Ascending aorta (tissue), 2 donors: ENCODE measurements at regions not wholly inside any gene's neighbourhood (a gene's known extent, or its start where the extent isn't known, plus 50 kb on each side); places are given as distances from the start of the nearest gene placed in this dataset.

Experiments
- DNase-seq, 2 donors: peaks; one replicate each; pipeline ENCODE4 v3.0.0-alpha.2; 2019; ENCODE audit warnings: low spot score in 2 of 2
- H3K27ac ChIP-seq, 2 donors: fragments of 200-600 bp; sonication (generic); one replicate each; pipeline ENCODE4 v1.5.1; 2016 to 2017; ENCODE audit warnings: mild to moderate bottlenecking in 1 of 2
- H3K27me3 ChIP-seq: fragments of 200-600 bp; sonication (generic); one replicate; pipeline ENCODE4 v1.5.1; 2017
- H3K36me3 ChIP-seq, 2 donors: fragments of 200-600 bp; sonication (generic); one replicate each; pipeline ENCODE4 v1.5.1; 2016
- H3K4me1 ChIP-seq, 2 donors: fragments of 200-600 bp; sonication (generic); one replicate each; pipeline ENCODE4 v1.5.1; 2016 to 2017; ENCODE audit warnings: mild to moderate bottlenecking in 1 of 2
- H3K4me3 ChIP-seq, 2 donors: fragments of 200-600 bp; sonication (generic); one replicate each; pipeline ENCODE4 v1.5.1; 2016 to 2017; ENCODE audit warnings: mild to moderate bottlenecking in 1 of 2
- H3K9me3 ChIP-seq, 2 donors: fragments of 200-600 bp; sonication (generic); one replicate each; pipeline ENCODE4 v1.5.1; 2016
- intact Hi-C: fragments of 100-400 bp; cut with DNase I; formaldehyde crosslinking; loops from one replicate; pipeline ENCODE4 v1.15.1; 2023
- TF ChIP-seq, protein P1 (sequence below), 3 experiments: fragments of 200-600 bp in 2 of 3; fragments of 450-650 bp in 1 of 3; sonication (generic) in 2 of 3; IDR thresholded peaks; one replicate each; pipeline ENCODE4 v1.5.1; 2016 to 2019; ENCODE audit warnings: antibody characterized with exemption in 3 of 3, mild to moderate bottlenecking in 1 of 3, moderate library complexity in 1 of 3

DNA sequence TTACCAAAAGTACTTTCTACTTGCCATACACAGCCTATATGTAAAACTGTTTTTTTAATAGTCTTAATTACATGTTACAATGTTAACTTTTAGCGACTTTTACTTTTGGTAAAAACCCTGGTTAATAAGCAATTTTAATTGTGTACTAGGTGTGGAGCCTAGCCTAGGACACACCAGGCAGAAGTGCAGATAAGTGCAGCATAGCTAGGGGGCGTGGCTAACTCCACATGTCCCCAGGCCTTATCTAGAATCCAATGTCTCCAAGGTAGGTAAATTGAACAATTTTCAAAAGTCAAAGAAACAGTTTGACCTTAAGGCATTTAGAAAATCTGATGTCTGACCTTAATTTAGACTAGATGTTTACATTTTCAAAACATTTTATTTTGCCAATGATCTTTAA is 858.7 kb downstream of the CCSER2 start:
- TF ChIP-seq, protein P1, sequence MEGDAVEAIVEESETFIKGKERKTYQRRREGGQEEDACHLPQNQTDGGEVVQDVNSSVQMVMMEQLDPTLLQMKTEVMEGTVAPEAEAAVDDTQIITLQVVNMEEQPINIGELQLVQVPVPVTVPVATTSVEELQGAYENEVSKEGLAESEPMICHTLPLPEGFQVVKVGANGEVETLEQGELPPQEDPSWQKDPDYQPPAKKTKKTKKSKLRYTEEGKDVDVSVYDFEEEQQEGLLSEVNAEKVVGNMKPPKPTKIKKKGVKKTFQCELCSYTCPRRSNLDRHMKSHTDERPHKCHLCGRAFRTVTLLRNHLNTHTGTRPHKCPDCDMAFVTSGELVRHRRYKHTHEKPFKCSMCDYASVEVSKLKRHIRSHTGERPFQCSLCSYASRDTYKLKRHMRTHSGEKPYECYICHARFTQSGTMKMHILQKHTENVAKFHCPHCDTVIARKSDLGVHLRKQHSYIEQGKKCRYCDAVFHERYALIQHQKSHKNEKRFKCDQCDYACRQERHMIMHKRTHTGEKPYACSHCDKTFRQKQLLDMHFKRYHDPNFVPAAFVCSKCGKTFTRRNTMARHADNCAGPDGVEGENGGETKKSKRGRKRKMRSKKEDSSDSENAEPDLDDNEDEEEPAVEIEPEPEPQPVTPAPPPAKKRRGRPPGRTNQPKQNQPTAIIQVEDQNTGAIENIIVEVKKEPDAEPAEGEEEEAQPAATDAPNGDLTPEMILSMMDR (IDR thresholded peaks at IDR 0.05) = no peak
- no peak overlapping the region for H3K4me3 ChIP-seq
- H3K36me3 ChIP-seq = no peaks in the 10 kb centered on the region
- no peak for DNase-seq
- H3K9me3 ChIP-seq = no peaks in the 10 kb centered on the region
- no peaks in the 10 kb centered on the region for H3K27me3 ChIP-seq
- intact Hi-C loops = no loop called here
- no peak overlapping the region for H3K27ac ChIP-seq
- no peaks in the 10 kb centered on the region for H3K4me1 ChIP-seq

DNA sequence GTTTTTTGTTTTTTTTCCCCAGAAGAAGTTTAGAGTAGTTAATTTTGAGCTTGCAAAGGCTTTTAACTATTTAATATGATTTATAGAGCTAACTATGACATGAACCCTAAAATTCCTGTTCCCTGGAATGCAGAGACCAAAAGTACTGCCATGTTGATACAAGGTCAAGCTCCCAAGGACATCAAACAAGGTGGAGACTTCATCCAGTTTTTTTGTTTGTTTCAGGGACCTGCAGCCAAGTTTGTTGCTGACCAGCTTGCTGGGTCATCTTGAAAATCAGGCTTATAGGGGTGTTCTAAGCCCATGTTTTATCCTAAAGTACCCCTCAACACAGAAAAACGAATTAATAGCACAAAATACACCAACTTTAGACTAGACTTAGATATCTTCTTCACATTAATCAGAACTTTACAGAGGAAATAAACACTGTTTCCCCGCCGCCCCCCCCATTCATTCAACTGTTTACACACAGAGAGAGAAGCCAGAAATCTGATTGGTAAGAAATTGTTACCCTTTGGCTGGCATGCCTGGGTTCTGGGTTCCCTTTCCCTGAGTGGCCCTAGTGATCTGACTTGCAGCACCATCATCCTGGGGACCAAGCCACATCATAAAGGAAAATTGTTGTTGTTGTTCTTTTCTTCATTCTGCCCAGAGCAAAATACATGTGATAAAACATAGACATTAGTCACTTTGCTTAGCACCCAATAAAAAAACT is 860.5 kb downstream of the CCSER2 start:
- intact Hi-C loops = no loop called here
- Histone ChIP-seq H3K27me3 (no peaks in the 10 kb centered on the region), H3K36me3 (no peaks in the 10 kb centered on the region), H3K4me1 (no peaks in the 10 kb centered on the region), H3K27ac (no peak overlapping the region), H3K4me3 (no peak overlapping the region), H3K9me3 (no peaks in the 10 kb centered on the region)
- TF ChIP-seq, protein P1 (IDR thresholded peaks at IDR 0.05) = no peak
- DNase-seq = no peak

DNA sequence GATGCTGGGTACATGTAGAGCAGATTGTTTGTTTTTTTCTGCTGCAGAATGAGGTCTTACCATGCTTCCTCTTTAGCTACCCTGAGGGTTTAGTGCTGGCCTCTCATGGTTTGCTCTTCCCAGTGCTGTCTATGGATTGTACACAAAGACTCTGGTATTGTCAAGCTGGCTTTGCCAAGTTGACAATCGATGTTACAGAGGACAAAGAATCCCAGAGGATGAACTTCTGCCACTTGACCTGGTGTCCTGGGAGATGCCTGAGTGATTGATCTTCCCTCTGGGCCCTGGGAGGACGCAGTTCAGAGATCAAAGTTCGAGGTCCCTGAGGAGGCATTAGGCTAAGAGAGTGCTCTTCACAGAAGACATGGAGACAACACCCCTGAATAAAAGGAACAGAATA is 865.4 kb downstream of the CCSER2 start:
- Histone ChIP-seq H3K9me3 (no peaks in the 10 kb centered on the region), H3K27ac (no peak overlapping the region), H3K4me1 (no peaks in the 10 kb centered on the region), H3K36me3 (no peaks in the 10 kb centered on the region), H3K27me3 (no peaks in the 10 kb centered on the region), H3K4me3 (no peak overlapping the region)
- TF ChIP-seq, protein P1 (IDR thresholded peaks at IDR 0.05) = no peak
- DNase-seq = no peak
- intact Hi-C loops = no loop called here

DNA sequence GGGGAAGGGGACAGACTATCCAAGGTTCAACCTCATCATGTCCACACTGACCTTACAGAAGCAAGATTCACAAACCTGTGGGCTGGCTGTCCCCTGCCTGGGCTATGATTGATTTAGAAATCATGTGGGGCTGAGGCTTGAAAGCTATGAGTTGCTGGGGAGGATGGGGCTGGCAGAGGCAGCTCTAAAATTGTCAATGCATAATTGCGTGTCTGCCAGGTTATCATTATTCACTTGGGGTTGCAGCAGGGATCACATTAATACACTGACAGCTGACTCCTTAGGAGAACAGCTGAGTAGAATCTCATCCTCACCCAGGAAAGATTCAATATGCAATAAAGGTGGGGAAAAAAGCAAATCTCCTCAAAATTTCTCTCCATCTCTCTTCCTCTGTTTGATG is 866.3 kb downstream of the CCSER2 start:
- TF ChIP-seq, protein P1 (IDR thresholded peaks at IDR 0.05) = no peak
- no peak overlapping the region for H3K4me3 ChIP-seq
- intact Hi-C loops = no loop called here
- no peaks in the 10 kb centered on the region for H3K9me3 ChIP-seq
- H3K4me1 ChIP-seq = no peaks in the 10 kb centered on the region
- no peaks in the 10 kb centered on the region for H3K27me3 ChIP-seq
- DNase-seq = no peak
- no peak overlapping the region for H3K27ac ChIP-seq
- H3K36me3 ChIP-seq = no peaks in the 10 kb centered on the region

DNA sequence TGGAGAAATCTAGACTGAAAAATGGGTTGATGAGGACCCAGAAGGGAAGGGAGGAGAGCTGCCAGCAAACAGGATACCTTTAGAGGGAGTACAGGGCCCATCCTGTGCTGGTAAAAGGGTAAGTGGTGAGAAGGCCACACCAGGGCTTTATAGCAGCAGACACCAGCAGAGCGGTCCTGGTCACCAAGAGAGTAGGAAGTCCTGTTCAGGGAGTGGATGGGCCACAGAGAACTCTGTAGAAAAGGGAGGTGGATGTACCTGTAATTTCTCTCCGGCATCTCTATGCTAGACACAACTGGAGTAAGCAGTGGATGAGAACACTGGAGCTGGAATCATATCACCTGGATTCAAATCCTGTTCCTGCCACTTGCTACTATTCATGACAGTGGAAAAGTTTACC is 867.2 kb downstream of the CCSER2 start:
- H3K27me3 ChIP-seq = no peaks in the 10 kb centered on the region
- no peaks in the 10 kb centered on the region for H3K36me3 ChIP-seq
- intact Hi-C loops = no loop called here
- H3K9me3 ChIP-seq = no peaks in the 10 kb centered on the region
- no peak for DNase-seq
- H3K4me1 ChIP-seq = no peaks in the 10 kb centered on the region
- TF ChIP-seq, protein P1 (IDR thresholded peaks at IDR 0.05) = no peak
- H3K4me3 ChIP-seq = no peak overlapping the region
- no peak overlapping the region for H3K27ac ChIP-seq

DNA sequence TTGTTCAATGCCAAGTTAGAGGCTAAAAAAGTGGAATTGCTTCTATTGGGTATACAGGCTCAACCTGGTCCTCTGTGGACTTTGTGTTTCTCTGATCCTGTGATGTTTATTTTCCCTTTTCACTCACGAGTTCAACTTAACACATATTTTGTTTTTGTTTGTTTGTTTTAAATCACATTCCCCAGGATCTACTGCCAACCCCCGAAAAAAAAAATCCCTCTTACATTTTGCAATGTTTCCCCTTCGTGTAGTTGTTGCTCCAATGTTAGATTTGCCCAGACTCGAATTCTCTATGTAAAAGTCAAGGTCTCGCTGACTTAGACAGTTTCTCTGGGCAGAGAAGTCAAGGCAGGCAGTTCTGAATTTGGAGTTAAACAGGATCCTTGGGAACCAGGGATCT is 876.4 kb downstream of the CCSER2 start:
- Histone ChIP-seq H3K27me3 (no peaks in the 10 kb centered on the region), H3K27ac (no peak overlapping the region), H3K4me1 (no peaks in the 10 kb centered on the region), H3K36me3 (no peaks in the 10 kb centered on the region), H3K9me3 (no peaks in the 10 kb centered on the region), H3K4me3 (no peak overlapping the region)
- DNase-seq = no peak
- TF ChIP-seq, protein P1 (IDR thresholded peaks at IDR 0.05) = no peak
- intact Hi-C loops = no loop called here
